ENCODE measurements at regions not wholly inside any gene's neighbourhood (a gene's known extent, or its start where the extent isn't known, plus 50 kb on each side); places are given as distances from the start of the nearest gene placed in this dataset.
"Not testable (repeated sequence)": the region's sequence is repeated elsewhere in the genome, so short reads cannot be mapped to it uniquely, and the experiment has no call there.

GRCh38 chr5:114952876-114953275 is 216.8 kb downstream of the TRIM36 start:
- DNase-seq = no peak

- no peak for DNase-seq
Measured at GRCh38 chr5:114949756-114950155, 220.0 kb downstream of the TRIM36 start.

GRCh38 chr5:114948986-114949621 is 220.6 kb downstream of the TRIM36 start:
- peak; percentile 10 for DNase-seq

GRCh38 chr5:114948363-114948762 is 221.3 kb downstream of the TRIM36 start:
- no peak for DNase-seq

- no peak for DNase-seq
Measured at GRCh38 chr5:114940709-114941108, 229.0 kb downstream of the TRIM36 start.

GRCh38 chr5:114935490-114935889 is 234.2 kb downstream of the TRIM36 start:
- DNase-seq = no peak

- DNase-seq = no peak
Measured at GRCh38 chr5:114928644-114929462, 240.9 kb downstream of the TRIM36 start.

- DNase-seq = no peak
Measured at GRCh38 chr5:114924769-114925168, 244.9 kb downstream of the TRIM36 start.

GRCh38 chr5:114912189-114912920 is 257.4 kb downstream of the TRIM36 start:
- no peak for DNase-seq

- DNase-seq = no peak
Measured at GRCh38 chr5:114910727-114911126, 259.0 kb downstream of the TRIM36 start.

GRCh38 chr5:114909424-114909823 is 260.3 kb downstream of the TRIM36 start:
- DNase-seq = no peak

GRCh38 chr5:114903767-114904166 is 265.9 kb downstream of the TRIM36 start:
- no peak for DNase-seq

GRCh38 chr5:114898602-114899001 is 271.1 kb downstream of the TRIM36 start:
- no peak for DNase-seq

- DNase-seq = no peak
Measured at GRCh38 chr5:114883675-114884074, 286.0 kb downstream of the TRIM36 start.

GRCh38 chr5:114859438-114859735 is 310.3 kb downstream of the TRIM36 start:
- no peak for DNase-seq

- no peak for DNase-seq
Measured at GRCh38 chr5:114858665-114859437, 310.9 kb downstream of the TRIM36 start.

- DNase-seq = peak; percentile 65
Measured at GRCh38 chr5:114857941-114858551, 311.7 kb downstream of the TRIM36 start.

- DNase-seq = not testable (repeated sequence)
Measured at GRCh38 chr5:114844711-114845110, 325.0 kb downstream of the TRIM36 start.

GRCh38 chr5:114839360-114839759 is 330.3 kb downstream of the TRIM36 start:
- no peak for DNase-seq

- DNase-seq = no peak
Measured at GRCh38 chr5:114838937-114839336, 330.8 kb downstream of the TRIM36 start.

GRCh38 chr5:114830114-114830513 is 339.6 kb downstream of the TRIM36 start:
- no peak for DNase-seq

GRCh38 chr5:114822863-114823262 is 346.8 kb downstream of the TRIM36 start:
- DNase-seq = no peak

All from occipital lobe (tissue), 1 donor.